NCI-H1048 (cell line): ENCODE measurements at regions not wholly inside any gene's neighbourhood (a gene's known extent, or its start where the extent isn't known, plus 50 kb on each side); places are given as distances from the start of the nearest gene placed in this dataset.

Experiments used
- DNase-seq: peaks from one replicate; lab custom pipeline; 2025; lab: John Stamatoyannopoulos, UW

DNA sequence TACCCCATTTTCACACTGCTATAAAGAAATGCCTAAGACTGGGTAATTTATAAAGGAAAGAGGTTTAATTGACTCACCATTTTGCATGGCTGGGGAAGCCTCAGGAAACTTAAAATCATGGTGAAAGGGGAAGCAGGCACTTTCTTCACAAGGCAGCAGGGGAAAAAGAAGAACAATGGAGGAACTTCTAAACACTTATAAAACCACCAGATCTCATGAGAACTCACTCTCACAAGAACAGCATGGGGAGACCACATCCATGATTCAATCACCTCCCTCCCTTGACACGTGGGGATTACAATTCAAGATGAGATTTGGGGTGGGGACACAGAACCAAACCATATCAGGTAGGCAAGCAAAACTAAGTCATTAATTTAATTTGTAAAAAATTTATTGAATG, 343.2 kb downstream of the FRK start:
- no peak for DNase-seq

DNA sequence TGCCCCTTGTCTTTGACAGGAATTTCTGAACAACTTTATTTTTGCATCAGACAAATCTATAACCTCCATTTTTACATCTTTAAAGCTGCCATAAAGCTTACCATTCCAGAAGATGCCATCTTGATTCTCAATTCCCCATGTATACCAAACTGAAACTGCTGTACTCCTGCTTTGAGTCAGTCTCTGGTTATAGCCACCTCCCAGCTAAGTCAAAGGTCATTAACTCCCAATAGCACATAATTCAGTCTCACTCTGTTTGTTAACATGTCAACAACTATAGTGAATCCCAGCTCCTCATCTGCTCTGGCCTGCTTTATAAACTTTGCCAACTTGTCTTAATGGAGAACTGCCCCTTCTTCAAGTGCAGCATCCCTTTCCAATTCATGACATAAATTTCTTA, 343.6 kb downstream of the FRK start:
- no peak for DNase-seq

- DNase-seq = no peak
These were observed 348.3 kb downstream of the FRK start for GRCh38 chr6:115712291-115712961.

GRCh38 chr6:115708850-115709249, 351.8 kb downstream of the FRK start:
- DNase-seq = no peak

DNA sequence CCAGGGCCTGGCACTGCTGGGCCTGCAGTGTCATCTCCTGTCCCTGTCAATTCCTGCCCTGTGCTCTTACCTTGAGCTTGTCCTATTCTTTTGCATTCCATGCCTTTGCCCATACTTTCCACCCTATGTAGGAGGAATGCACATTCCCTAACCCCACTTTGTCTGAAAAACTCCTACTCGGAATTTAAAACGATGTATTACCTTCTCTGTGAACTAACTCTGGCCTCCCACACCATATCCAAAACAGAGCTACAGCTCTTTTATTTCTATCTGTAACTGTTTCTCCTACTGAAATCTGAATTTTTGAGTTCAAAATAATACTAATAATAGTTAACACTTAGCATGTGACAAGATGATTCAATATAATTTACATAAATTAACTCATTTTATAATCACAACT, 353.7 kb downstream of the FRK start:
- no peak for DNase-seq

GRCh38 chr6:115706324-115706723, 354.4 kb downstream of the FRK start:
- no peak for DNase-seq

DNA sequence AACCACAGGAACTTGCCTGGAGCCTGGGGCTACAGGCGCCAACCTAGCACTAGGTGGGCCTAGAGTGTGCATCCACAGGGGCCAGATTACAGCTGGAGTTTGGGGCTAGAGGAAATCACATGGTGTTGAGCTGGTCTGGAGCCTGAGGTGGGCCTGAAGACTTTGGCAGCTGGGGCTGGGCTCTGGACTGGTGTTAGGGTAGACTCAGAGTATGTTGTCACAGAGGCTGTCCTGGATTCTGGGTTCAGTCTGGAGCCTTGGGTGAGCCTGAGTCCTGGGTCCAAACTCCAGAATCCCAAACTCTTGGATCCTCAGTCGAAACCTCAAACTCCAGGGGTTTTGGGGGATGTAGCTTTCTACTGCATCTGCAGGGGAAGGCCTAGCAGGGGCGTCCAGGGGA, 356.7 kb downstream of the FRK start:
- no peak for DNase-seq

- DNase-seq = no peak
These were observed 369.3 kb downstream of the FRK start for GRCh38 chr6:115691433-115691832.

DNA sequence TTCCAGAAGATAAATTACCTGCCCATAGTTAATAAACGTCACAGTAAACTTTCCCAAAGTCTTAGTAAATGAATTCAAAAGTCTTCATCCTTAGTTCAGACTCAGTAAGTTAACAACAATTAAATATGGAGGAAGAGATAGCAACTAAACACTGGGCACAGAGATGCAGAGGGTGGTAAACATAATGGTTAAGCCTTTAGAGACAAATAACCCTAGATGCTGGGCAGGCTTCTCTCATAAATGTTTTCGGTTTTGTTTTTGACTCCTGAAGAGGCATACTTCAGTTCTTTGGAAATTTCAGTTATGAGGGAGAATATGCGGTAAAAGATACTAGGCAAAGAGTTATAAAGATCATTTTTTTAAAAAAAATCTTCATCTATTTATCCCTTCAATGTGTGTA, 369.8 kb downstream of the FRK start:
- no peak for DNase-seq

- no peak for DNase-seq
These were observed 378.5 kb downstream of the FRK start for GRCh38 chr6:115681978-115682775.

DNA sequence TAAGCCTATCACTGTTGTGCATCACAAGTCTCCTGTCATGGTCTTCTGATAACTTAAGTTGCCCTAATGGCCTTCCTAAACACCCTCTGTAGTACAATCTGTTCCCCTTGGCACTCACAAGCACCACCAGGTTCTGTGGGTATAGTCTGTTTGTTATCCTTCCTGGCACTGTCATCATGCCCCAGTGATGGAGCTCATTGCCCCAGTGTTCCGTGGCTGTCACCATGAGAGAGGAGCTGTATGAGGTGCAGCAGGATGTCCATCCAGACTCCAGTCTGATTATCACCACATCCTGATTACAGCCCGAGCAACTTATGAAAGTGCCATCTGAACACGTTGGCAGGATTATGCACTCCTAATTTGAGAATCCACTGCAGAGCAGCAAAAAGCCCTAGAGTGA, 380.1 kb downstream of the FRK start:
- DNase-seq = no peak

- no peak for DNase-seq
These were observed 383.5 kb downstream of the FRK start for GRCh38 chr6:115677198-115677597.

DNA sequence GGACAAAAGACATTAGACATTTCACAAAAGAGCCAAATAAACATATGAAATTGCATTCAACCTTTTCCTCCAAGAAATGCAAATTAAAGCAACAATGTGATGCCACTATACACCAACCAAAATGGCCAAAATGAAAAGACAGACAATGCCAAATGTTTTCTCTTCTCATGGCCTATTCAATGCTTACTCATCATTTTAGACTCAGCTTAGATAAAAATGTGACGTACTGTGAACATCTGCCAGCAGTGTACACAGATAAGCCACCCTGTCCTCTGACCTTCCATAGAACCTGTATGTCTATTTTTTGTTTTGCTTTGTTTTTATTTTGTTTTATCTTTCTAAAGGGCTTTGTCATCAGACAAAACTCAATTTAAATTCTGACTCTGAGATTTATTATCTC, 385.2 kb downstream of the FRK start:
- no peak for DNase-seq

DNA sequence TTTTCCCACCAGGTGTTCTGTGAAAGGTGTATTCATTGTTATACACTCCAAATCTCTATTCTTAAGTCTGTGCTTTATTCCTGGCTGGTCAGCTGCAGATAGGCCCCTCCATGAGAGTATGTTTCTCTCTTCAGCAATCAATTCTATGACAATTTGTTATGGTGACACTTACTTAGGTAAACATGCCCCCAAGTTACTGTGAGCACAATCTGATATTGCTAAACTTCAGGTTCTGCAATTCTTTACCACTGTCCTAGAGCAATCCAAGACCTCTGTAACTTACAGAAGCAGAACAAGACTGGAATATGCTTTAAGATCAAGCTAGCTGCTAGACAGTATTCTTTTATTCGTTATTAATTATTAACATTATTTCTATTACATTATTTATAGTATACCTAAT, 391.9 kb downstream of the FRK start:
- DNase-seq = no peak

DNA sequence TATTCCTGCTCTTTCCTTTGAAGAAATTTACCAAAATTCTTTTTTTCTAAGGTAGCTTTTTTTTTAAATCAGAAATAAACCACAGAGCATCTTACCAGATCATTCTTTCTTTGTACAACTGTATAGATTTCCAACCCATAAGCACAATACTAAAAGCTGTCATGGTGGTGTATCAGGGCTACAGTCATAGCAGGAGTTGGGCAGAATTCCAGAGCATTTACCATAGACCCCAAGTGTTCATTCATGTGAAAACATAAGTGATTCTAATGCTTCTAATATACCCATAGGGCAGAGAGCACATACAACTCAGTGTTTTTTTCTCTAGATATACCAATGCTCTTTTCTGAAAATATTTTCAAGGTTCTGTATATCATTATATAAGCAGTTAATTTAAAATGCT, 392.5 kb downstream of the FRK start:
- DNase-seq = no peak

DNA sequence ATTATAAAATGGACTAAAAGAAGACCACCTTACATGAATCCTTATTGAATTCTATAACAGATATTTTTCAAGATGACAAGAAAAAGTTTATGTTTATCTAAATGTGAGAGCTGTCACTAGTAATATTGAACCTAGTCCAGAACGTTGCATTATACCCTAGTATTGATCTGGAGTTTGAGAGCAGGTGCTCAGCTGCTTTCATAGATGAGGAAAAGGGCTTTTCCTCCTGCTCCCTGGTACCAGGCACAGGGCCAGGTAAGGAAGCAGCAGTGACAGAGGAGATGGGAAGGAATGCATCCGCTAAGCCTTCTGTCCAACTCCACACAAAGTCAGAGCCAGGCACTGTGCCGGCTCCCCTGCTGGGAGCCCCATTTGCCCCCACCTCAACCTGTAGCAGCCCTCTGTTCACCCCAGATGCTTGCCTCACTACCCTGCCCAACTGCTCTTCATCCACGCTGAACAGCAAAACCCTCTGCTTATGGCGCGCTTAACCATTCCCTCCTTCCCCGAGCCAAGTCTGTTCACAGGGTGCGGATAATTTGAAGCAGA, 393.1 kb downstream of the FRK start:
- DNase-seq = no peak

DNA sequence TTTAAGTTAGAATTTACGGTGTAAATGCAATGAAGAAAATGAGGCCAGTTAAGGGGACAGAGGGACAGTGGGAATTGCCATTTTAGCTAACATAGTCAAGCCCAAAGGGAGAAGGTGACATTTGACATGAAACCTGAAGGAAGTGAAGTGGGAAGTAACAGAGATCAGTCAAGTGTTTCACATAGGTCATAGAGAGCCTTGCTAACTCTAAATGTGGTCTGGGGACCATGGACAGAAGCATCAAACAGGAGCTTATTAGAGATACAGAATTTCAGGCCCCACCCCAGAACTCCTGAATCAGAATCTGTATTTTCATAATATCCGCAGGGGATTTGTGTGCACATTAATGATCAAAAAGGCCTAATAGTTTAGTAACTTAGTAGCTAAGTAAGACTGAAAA, 393.7 kb downstream of the FRK start:
- no peak for DNase-seq

DNA sequence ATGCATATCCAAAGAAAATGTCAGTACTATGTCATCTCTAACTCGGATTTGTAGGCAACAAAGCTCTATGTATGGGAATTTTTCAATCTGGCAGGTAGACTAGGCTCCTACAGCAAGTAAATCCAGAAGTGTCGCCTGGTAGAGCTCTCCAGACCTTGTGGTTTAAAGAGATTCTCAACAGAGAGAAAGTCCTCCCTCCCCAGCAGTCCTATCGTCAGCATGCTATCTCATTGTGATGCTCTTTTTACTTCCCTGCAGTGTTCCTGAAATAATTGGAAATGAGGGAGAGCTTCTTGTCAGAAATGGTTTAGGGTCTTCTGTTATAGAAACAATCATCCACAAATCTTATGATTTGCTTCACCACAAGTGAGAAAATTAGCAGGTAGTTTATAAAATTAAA, 395.4 kb downstream of the FRK start:
- DNase-seq = no peak

DNA sequence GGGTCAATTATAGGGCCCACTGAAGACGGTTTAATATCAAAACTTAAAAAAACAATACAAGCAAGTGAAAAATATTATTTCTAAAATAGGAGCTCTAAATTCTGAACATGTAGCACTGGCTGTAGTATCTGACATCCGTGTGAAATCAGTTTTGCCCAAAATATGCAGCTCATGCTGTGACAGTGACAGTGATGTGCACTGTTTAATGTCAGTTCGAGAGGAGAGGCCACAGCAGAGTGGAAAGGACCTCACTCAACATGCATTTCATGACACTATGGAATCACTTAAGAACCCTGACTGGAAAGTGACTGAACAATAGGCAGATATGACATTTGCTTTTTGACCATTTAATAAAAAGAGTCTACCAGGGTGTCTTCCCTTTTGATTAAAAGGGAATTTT, 397.0 kb downstream of the FRK start:
- DNase-seq = no peak

DNA sequence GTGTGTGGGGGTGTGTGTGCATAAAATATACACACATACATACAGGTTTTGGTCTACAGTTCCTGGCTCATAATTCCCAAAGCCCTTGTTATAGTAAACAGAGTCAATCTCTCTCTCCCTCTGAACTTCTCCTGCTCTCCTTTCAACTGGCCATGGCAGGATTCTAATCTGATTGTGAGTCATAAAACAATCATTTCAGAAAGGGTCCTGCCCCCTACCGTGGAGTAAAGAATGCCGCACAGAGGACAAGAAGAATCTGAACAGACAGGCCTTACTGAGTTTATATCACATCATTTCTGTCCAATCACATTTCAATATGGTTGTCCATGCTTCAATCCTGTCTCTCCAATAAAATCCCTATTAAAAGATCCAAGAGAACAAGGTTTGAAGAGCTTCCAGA, 416.9 kb downstream of the FRK start:
- no peak for DNase-seq

- DNase-seq = no peak
These were observed 425.8 kb downstream of the FRK start for GRCh38 chr6:115634887-115635286.

- no peak for DNase-seq
These were observed 426.6 kb downstream of the FRK start for GRCh38 chr6:115634131-115634530.

- DNase-seq = no peak
These were observed 429.7 kb downstream of the FRK start for GRCh38 chr6:115631028-115631427.
